K562 (cell line): ENCODE measurements at regions not wholly inside any gene's neighbourhood (a gene's known extent, or its start where the extent isn't known, plus 50 kb on each side); places are given as distances from the start of the nearest gene placed in this dataset.
A peak's percentile ranks its signal among the peaks of the same experiment; 100 is the strongest.

Experiments
- BRF1 ChIP-seq: IDR thresholded peaks from 3 replicates; pipeline ENCODE4 v1.6.1; 2011; ENCODE audit warnings: borderline replicate concordance, mild to moderate bottlenecking; ENCODE audit not compliant: insufficient read length; ENCODE audit errors: extremely low read depth
- NFRKB ChIP-seq: fragments of 450-650 bp; IDR thresholded peaks from 2 replicates; pipeline ENCODE4 v1.6.1; 2016; ENCODE audit warnings: low read depth
- ZNF133 ChIP-seq: fragments of 250-450 bp; sonication (Bioruptor Pico); IDR thresholded peaks from 2 replicates; pipeline ENCODE4 v1.4.0; 2020; ENCODE audit warnings: mild to moderate bottlenecking
- TF ChIP-seq, protein P1 (sequence below): fragments of 200-600 bp; sonication (generic); IDR thresholded peaks from one replicate; pipeline ENCODE4 v1.6.1; 2012; ENCODE audit warnings: mild to moderate bottlenecking, low read depth, low read length, inconsistent platforms
- TF ChIP-seq, protein P2 (sequence below), 2 experiments: fragments of 450-650 bp; formaldehyde crosslinking in 1 of 2; IDR thresholded peaks; 2 replicates each; pipeline versions ENCODE4 v1.4.0 to v1.6.1; 2014 to 2020; ENCODE audit warnings: mild to moderate bottlenecking in 2 of 2, borderline replicate concordance in 1 of 2, low read depth in 1 of 2
- TF ChIP-seq, protein P3 (sequence below): fragments of 450-650 bp; formaldehyde crosslinking; IDR thresholded peaks from 2 replicates; pipeline ENCODE4 v1.4.0; 2022; ENCODE audit warnings: mild to moderate bottlenecking, moderate library complexity

DNA sequence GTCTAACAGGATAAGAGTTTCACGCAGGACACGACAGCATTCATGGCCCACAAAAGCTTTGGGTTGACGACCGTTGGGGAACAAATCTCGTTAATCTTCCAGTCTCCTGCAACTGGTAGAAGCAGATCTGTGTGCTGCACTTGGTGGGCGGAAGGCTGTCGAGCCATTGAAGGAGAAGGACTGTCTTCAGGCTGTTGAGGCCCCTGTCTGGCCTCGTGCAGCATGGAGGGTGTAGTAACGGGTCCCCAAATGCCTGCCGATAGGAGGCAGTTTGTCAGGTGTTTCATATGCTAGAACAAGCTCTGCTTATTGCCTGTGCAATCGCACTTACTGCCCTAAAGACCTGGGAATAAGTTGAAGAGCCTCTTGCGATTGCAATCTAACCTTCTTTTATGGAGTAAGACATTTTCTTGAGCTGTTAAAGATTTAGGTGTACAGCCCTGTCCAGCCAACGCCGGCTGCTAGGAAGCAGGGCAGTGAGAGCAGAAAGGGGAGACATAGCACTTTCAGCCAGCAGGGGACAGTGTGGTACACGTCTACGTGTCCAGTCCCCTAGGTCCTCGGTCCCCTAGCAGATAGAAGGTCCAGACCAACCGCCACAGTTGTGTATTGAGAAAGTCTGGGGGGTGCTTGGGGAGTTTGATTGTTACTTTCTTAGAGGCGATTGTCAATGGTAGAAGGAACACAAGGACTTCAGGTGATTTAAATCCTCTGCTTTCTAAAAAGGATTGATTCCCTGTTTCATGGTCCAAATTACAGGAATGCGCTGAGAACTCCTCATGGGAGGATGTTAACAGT lies 102.3 kb upstream of the TMPRSS2 start (continued):
- TF ChIP-seq, protein P1, sequence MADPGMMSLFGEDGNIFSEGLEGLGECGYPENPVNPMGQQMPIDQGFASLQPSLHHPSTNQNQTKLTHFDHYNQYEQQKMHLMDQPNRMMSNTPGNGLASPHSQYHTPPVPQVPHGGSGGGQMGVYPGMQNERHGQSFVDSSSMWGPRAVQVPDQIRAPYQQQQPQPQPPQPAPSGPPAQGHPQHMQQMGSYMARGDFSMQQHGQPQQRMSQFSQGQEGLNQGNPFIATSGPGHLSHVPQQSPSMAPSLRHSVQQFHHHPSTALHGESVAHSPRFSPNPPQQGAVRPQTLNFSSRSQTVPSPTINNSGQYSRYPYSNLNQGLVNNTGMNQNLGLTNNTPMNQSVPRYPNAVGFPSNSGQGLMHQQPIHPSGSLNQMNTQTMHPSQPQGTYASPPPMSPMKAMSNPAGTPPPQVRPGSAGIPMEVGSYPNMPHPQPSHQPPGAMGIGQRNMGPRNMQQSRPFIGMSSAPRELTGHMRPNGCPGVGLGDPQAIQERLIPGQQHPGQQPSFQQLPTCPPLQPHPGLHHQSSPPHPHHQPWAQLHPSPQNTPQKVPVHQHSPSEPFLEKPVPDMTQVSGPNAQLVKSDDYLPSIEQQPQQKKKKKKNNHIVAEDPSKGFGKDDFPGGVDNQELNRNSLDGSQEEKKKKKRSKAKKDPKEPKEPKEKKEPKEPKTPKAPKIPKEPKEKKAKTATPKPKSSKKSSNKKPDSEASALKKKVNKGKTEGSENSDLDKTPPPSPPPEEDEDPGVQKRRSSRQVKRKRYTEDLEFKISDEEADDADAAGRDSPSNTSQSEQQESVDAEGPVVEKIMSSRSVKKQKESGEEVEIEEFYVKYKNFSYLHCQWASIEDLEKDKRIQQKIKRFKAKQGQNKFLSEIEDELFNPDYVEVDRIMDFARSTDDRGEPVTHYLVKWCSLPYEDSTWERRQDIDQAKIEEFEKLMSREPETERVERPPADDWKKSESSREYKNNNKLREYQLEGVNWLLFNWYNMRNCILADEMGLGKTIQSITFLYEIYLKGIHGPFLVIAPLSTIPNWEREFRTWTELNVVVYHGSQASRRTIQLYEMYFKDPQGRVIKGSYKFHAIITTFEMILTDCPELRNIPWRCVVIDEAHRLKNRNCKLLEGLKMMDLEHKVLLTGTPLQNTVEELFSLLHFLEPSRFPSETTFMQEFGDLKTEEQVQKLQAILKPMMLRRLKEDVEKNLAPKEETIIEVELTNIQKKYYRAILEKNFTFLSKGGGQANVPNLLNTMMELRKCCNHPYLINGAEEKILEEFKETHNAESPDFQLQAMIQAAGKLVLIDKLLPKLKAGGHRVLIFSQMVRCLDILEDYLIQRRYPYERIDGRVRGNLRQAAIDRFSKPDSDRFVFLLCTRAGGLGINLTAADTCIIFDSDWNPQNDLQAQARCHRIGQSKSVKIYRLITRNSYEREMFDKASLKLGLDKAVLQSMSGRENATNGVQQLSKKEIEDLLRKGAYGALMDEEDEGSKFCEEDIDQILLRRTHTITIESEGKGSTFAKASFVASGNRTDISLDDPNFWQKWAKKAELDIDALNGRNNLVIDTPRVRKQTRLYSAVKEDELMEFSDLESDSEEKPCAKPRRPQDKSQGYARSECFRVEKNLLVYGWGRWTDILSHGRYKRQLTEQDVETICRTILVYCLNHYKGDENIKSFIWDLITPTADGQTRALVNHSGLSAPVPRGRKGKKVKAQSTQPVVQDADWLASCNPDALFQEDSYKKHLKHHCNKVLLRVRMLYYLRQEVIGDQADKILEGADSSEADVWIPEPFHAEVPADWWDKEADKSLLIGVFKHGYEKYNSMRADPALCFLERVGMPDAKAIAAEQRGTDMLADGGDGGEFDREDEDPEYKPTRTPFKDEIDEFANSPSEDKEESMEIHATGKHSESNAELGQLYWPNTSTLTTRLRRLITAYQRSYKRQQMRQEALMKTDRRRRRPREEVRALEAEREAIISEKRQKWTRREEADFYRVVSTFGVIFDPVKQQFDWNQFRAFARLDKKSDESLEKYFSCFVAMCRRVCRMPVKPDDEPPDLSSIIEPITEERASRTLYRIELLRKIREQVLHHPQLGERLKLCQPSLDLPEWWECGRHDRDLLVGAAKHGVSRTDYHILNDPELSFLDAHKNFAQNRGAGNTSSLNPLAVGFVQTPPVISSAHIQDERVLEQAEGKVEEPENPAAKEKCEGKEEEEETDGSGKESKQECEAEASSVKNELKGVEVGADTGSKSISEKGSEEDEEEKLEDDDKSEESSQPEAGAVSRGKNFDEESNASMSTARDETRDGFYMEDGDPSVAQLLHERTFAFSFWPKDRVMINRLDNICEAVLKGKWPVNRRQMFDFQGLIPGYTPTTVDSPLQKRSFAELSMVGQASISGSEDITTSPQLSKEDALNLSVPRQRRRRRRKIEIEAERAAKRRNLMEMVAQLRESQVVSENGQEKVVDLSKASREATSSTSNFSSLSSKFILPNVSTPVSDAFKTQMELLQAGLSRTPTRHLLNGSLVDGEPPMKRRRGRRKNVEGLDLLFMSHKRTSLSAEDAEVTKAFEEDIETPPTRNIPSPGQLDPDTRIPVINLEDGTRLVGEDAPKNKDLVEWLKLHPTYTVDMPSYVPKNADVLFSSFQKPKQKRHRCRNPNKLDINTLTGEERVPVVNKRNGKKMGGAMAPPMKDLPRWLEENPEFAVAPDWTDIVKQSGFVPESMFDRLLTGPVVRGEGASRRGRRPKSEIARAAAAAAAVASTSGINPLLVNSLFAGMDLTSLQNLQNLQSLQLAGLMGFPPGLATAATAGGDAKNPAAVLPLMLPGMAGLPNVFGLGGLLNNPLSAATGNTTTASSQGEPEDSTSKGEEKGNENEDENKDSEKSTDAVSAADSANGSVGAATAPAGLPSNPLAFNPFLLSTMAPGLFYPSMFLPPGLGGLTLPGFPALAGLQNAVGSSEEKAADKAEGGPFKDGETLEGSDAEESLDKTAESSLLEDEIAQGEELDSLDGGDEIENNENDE = no peak
- TF ChIP-seq BRF1 = no peak
- no peak for TF ChIP-seq NFRKB
- TF ChIP-seq ZNF133 (CRISPR knock-in tag) = no peak
- TF ChIP-seq, protein P2, sequence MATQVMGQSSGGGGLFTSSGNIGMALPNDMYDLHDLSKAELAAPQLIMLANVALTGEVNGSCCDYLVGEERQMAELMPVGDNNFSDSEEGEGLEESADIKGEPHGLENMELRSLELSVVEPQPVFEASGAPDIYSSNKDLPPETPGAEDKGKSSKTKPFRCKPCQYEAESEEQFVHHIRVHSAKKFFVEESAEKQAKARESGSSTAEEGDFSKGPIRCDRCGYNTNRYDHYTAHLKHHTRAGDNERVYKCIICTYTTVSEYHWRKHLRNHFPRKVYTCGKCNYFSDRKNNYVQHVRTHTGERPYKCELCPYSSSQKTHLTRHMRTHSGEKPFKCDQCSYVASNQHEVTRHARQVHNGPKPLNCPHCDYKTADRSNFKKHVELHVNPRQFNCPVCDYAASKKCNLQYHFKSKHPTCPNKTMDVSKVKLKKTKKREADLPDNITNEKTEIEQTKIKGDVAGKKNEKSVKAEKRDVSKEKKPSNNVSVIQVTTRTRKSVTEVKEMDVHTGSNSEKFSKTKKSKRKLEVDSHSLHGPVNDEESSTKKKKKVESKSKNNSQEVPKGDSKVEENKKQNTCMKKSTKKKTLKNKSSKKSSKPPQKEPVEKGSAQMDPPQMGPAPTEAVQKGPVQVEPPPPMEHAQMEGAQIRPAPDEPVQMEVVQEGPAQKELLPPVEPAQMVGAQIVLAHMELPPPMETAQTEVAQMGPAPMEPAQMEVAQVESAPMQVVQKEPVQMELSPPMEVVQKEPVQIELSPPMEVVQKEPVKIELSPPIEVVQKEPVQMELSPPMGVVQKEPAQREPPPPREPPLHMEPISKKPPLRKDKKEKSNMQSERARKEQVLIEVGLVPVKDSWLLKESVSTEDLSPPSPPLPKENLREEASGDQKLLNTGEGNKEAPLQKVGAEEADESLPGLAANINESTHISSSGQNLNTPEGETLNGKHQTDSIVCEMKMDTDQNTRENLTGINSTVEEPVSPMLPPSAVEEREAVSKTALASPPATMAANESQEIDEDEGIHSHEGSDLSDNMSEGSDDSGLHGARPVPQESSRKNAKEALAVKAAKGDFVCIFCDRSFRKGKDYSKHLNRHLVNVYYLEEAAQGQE (IDR thresholded peaks at IDR 0.05; ENCODE audit: borderline replicate concordance) = peak; percentile 50; the same call in 1 of the 2 replicates
- TF ChIP-seq, protein P2 (CRISPR knock-in tag; IDR thresholded peaks at IDR 0.05; ENCODE audit: low read depth) = no peak
- TF ChIP-seq, protein P3, sequence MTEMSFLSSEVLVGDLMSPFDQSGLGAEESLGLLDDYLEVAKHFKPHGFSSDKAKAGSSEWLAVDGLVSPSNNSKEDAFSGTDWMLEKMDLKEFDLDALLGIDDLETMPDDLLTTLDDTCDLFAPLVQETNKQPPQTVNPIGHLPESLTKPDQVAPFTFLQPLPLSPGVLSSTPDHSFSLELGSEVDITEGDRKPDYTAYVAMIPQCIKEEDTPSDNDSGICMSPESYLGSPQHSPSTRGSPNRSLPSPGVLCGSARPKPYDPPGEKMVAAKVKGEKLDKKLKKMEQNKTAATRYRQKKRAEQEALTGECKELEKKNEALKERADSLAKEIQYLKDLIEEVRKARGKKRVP (CRISPR knock-in tag) = no peak
